Loucy (cell line): ENCODE measurements at regions not wholly inside any gene's neighbourhood (a gene's known extent, or its start where the extent isn't known, plus 50 kb on each side); places are given as distances from the start of the nearest gene placed in this dataset.

Experiments
- H2AFZ ChIP-seq: fragments of 200-600 bp; sonication (generic); 2 replicates; pipeline ENCODE4 v1.6.0; 2016; ENCODE audit warnings: antibody characterized with exemption, mild to moderate bottlenecking, low read length, moderate library complexity
- H3F3A ChIP-seq: fragments of 200-600 bp; 2 replicates; pipeline ENCODE4 v1.6.0; 2016; ENCODE audit warnings: antibody characterized with exemption, low read depth, mild to moderate bottlenecking
- H3K27me3 ChIP-seq: fragments of 200-600 bp; sonication (generic); 2 replicates; pipeline ENCODE4 v1.6.1; 2014; ENCODE audit warnings: low read length, mild to moderate bottlenecking; ENCODE audit not compliant: insufficient read depth, poor library complexity, severe bottlenecking
- H3K36me3 ChIP-seq: fragments of 200-600 bp; sonication (generic); 2 replicates; pipeline ENCODE4 v1.6.1; 2016; ENCODE audit warnings: low read length; ENCODE audit not compliant: insufficient read depth
- H3K4me1 ChIP-seq: fragments of 200-600 bp; sonication (generic); 2 replicates; pipeline ENCODE4 v1.5.1; 2014; ENCODE audit warnings: low read length, mild to moderate bottlenecking; ENCODE audit not compliant: insufficient read depth, poor library complexity, severe bottlenecking
- H3K4me2 ChIP-seq: fragments of 200-600 bp; sonication (generic); 2 replicates; pipeline ENCODE4 v1.6.0; 2014; ENCODE audit warnings: antibody characterized with exemption, low read length, low read depth, mild to moderate bottlenecking; ENCODE audit not compliant: poor library complexity, severe bottlenecking
- H3K4me3 ChIP-seq: fragments of 200-600 bp; sonication (generic); 2 replicates; pipeline ENCODE4 v1.5.1; 2014; ENCODE audit warnings: low read length, mild to moderate bottlenecking, mixed read lengths; ENCODE audit not compliant: poor library complexity, severe bottlenecking
- H3K79me2 ChIP-seq: fragments of 200-600 bp; sonication (generic); 2 replicates; pipeline ENCODE4 v1.6.1; 2014; ENCODE audit warnings: low read length; ENCODE audit not compliant: insufficient read depth
- H3K9ac ChIP-seq: fragments of 200-600 bp; sonication (generic); 2 replicates; pipeline ENCODE4 v1.6.0; 2014; ENCODE audit warnings: mild to moderate bottlenecking, low read depth, low read length, moderate library complexity; ENCODE audit not compliant: poor library complexity, severe bottlenecking
- H3K9me2 ChIP-seq: fragments of 200-600 bp; sonication (generic); replicated peaks from 2 replicates; pipeline ENCODE4 v1.6.1; 2016; ENCODE audit warnings: low read depth, low read length, mixed read lengths
- H3K9me3 ChIP-seq: fragments of 200-600 bp; sonication (generic); 2 replicates; pipeline ENCODE4 v1.6.1; 2014; ENCODE audit warnings: mild to moderate bottlenecking, antibody characterized with exemption, low read length, low read depth; ENCODE audit not compliant: insufficient read depth
- H4K20me1 ChIP-seq: fragments of 200-600 bp; sonication (generic); 2 replicates; pipeline ENCODE4 v1.6.0; 2014; ENCODE audit warnings: antibody characterized with exemption, low read length, mild to moderate bottlenecking; ENCODE audit not compliant: insufficient read depth, poor library complexity, severe bottlenecking
- EZH2phosphoT487 ChIP-seq: fragments of 200-600 bp; IDR thresholded peaks from 2 replicates; pipeline ENCODE4 v1.6.1; 2018; ENCODE audit warnings: antibody characterized with exemption, mild to moderate bottlenecking, moderate library complexity, borderline replicate concordance
- TF ChIP-seq, protein P1 (sequence below): fragments of 200-600 bp; sonication (generic); conservative IDR thresholded peaks from 2 replicates; pipeline ENCODE4 v1.5.1; 2014; ENCODE audit warnings: mild to moderate bottlenecking, antibody characterized with exemption, low read length

DNA sequence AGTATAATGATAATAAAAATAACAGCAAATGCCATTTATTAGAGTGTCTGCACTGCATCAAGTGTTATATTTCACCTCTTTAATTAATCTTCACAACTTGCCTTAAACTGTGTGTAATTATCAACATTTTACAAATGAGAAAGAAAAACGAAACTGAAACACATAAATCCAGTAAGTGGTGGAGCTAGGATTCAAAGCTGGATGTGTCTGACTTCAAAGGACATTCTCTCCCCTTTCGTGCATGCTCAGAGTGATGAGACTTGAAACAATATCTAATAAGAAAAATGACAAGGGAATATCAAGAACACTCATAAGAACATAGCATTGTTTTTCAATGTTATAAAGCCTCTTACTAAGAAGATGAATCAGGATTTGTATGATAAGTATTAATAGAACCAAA, 78.8 kb downstream of the DUSP6 start:
- H3K9me3 ChIP-seq = no peaks in the 10 kb centered on the region
- no peak for TF ChIP-seq EZH2phosphoT487
- TF ChIP-seq, protein P1, sequence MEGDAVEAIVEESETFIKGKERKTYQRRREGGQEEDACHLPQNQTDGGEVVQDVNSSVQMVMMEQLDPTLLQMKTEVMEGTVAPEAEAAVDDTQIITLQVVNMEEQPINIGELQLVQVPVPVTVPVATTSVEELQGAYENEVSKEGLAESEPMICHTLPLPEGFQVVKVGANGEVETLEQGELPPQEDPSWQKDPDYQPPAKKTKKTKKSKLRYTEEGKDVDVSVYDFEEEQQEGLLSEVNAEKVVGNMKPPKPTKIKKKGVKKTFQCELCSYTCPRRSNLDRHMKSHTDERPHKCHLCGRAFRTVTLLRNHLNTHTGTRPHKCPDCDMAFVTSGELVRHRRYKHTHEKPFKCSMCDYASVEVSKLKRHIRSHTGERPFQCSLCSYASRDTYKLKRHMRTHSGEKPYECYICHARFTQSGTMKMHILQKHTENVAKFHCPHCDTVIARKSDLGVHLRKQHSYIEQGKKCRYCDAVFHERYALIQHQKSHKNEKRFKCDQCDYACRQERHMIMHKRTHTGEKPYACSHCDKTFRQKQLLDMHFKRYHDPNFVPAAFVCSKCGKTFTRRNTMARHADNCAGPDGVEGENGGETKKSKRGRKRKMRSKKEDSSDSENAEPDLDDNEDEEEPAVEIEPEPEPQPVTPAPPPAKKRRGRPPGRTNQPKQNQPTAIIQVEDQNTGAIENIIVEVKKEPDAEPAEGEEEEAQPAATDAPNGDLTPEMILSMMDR = no peak
- H3K36me3 ChIP-seq = no peaks in the 10 kb centered on the region
- no peaks in the 10 kb centered on the region for H3K27me3 ChIP-seq
- H3F3A ChIP-seq = no peaks in the 10 kb centered on the region
- peaks cover 18% of the 10 kb centered on the region for H3K4me1 ChIP-seq
- H3K9ac ChIP-seq = no peak overlapping the region
- H3K4me2 ChIP-seq = no peak overlapping the region
- H4K20me1 ChIP-seq = no peaks in the 10 kb centered on the region
- no peak overlapping the region for H3K4me3 ChIP-seq
- no peaks in the 10 kb centered on the region for H3K79me2 ChIP-seq
- H3K9me2 ChIP-seq = no peaks in the 10 kb centered on the region
- H2AFZ ChIP-seq = no peak overlapping the region; the same call in 1 of the 2 replicates

GRCh38 chr12:89270548-89270947, 81.8 kb downstream of the DUSP6 start:
- H3K79me2 ChIP-seq = no peaks in the 10 kb centered on the region
- TF ChIP-seq, protein P1 = no peak
- no peak for TF ChIP-seq EZH2phosphoT487
- no peaks in the 10 kb centered on the region for H3K36me3 ChIP-seq
- H3K27me3 ChIP-seq = no peaks in the 10 kb centered on the region
- no peak overlapping the region for H3K9ac ChIP-seq
- no peak overlapping the region for H3K4me2 ChIP-seq
- no peaks in the 10 kb centered on the region for H3K9me3 ChIP-seq
- no peak overlapping the region for H2AFZ ChIP-seq
- H3K4me1 ChIP-seq = peaks cover 10% of the 10 kb centered on the region
- no peaks in the 10 kb centered on the region for H4K20me1 ChIP-seq
- H3K4me3 ChIP-seq = no peak overlapping the region
- no peaks in the 10 kb centered on the region for H3F3A ChIP-seq
- no peaks in the 10 kb centered on the region for H3K9me2 ChIP-seq

DNA sequence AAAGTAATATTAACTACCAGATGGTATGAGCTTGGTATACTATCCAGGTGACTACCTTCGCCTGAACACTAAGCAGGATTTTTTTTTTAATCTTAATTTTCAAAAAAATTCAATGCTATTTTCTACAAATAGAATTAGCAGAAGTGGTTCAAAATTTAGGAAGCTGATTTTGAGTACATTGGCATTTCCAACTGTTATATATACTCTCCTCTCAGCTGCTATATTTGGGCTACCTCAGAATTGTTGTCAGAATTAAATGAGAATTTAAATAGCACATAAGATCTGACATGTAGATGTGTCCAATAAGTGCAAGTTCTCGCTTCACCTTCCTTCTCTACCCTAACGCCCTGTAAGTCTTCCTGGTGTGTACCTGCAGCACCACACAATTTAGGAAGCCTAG, 83.1 kb downstream of the DUSP6 start:
- no peak overlapping the region for H2AFZ ChIP-seq
- H3K4me2 ChIP-seq = no peak overlapping the region
- no peak overlapping the region for H3K4me3 ChIP-seq
- peaks cover 11% of the 10 kb centered on the region for H3K4me1 ChIP-seq
- H3K9me3 ChIP-seq = no peaks in the 10 kb centered on the region
- TF ChIP-seq EZH2phosphoT487 = no peak
- TF ChIP-seq, protein P1 = no peak
- no peaks in the 10 kb centered on the region for H3K9me2 ChIP-seq
- no peaks in the 10 kb centered on the region for H3K27me3 ChIP-seq
- no peaks in the 10 kb centered on the region for H3K79me2 ChIP-seq
- no peak overlapping the region for H3K9ac ChIP-seq
- no peaks in the 10 kb centered on the region for H3F3A ChIP-seq
- H3K36me3 ChIP-seq = no peaks in the 10 kb centered on the region
- no peaks in the 10 kb centered on the region for H4K20me1 ChIP-seq
